SKM-1 (cell line): ENCODE measurements at regions not wholly inside any gene's neighbourhood (a gene's known extent, or its start where the extent isn't known, plus 50 kb on each side); places are given as distances from the start of the nearest gene placed in this dataset.

Experiments
- DNase-seq: peaks from one replicate; lab custom pipeline; 2025; ENCODE audit not compliant: unreplicated experiment; lab: John Stamatoyannopoulos, UW

GRCh38 chr15:46386356-46386755, 751.5 kb downstream of the SQOR start:
- DNase-seq = no peak

GRCh38 chr15:46389739-46390138, 754.9 kb downstream of the SQOR start:
- DNase-seq = no peak

- no peak for DNase-seq
Observed at GRCh38 chr15:46394463-46394862, 759.6 kb downstream of the SQOR start.

GRCh38 chr15:46408312-46408711, 773.5 kb downstream of the SQOR start:
- no peak for DNase-seq

- DNase-seq = no peak
Observed at GRCh38 chr15:46409841-46410301, 775.0 kb downstream of the SQOR start.

GRCh38 chr15:46410705-46411104, 775.9 kb downstream of the SQOR start:
- DNase-seq = no peak

GRCh38 chr15:46411900-46412299, 777.1 kb downstream of the SQOR start:
- DNase-seq = no peak

GRCh38 chr15:46413799-46414198, 779.0 kb downstream of the SQOR start:
- no peak for DNase-seq

- DNase-seq = no peak
Observed at GRCh38 chr15:46416544-46416943, 781.7 kb downstream of the SQOR start.

GRCh38 chr15:46420990-46421389, 786.2 kb downstream of the SQOR start:
- DNase-seq = no peak

- no peak for DNase-seq
Observed at GRCh38 chr15:46441294-46442062, 806.6 kb downstream of the SQOR start.

GRCh38 chr15:46442184-46442583, 807.4 kb downstream of the SQOR start:
- no peak for DNase-seq

GRCh38 chr15:46442901-46443590, 808.2 kb downstream of the SQOR start:
- no peak for DNase-seq

- no peak for DNase-seq
Observed at GRCh38 chr15:46450112-46450809, 815.4 kb downstream of the SQOR start.

GRCh38 chr15:46450810-46451182, 816.0 kb downstream of the SQOR start:
- DNase-seq = no peak

- no peak for DNase-seq
Observed at GRCh38 chr15:46452297-46452820, 817.5 kb downstream of the SQOR start.

- no peak for DNase-seq
Observed at GRCh38 chr15:46456456-46456855, 821.6 kb downstream of the SQOR start.

- DNase-seq = no peak
Observed at GRCh38 chr15:46460431-46461094, 825.7 kb downstream of the SQOR start.

GRCh38 chr15:46461416-46461815, 826.6 kb downstream of the SQOR start:
- DNase-seq = no peak

GRCh38 chr15:46467041-46467440, 832.2 kb downstream of the SQOR start:
- DNase-seq = no peak

- no peak for DNase-seq
Observed at GRCh38 chr15:46471096-46471495, 836.3 kb downstream of the SQOR start.
